ENCODE measurements at regions not wholly inside any gene's neighbourhood (a gene's known extent, or its start where the extent isn't known, plus 50 kb on each side); places are given as distances from the start of the nearest gene placed in this dataset.

GRCh38 chr9:87086221-87086818 is 139.0 kb upstream of the GAS1 start:
- no peak for DNase-seq

GRCh38 chr9:87087197-87087596 is 139.9 kb upstream of the GAS1 start:
- no peak for DNase-seq

GRCh38 chr9:87088192-87088591 is 140.9 kb upstream of the GAS1 start:
- no peak for DNase-seq

- DNase-seq = no peak
Observed at GRCh38 chr9:87088621-87089365, 141.5 kb upstream of the GAS1 start.

GRCh38 chr9:87089506-87089905 is 142.2 kb upstream of the GAS1 start:
- no peak for DNase-seq

GRCh38 chr9:87089929-87090328 is 142.6 kb upstream of the GAS1 start:
- DNase-seq = no peak

GRCh38 chr9:87093777-87094176 is 146.5 kb upstream of the GAS1 start:
- DNase-seq = no peak

- DNase-seq = no peak
Observed at GRCh38 chr9:87095951-87096350, 148.6 kb upstream of the GAS1 start.

GRCh38 chr9:87096506-87096905 is 149.2 kb upstream of the GAS1 start:
- no peak for DNase-seq

- DNase-seq = no peak
Observed at GRCh38 chr9:87097238-87097637, 149.9 kb upstream of the GAS1 start.

- DNase-seq = no peak
Observed at GRCh38 chr9:87099407-87099806, 152.1 kb upstream of the GAS1 start.

- no peak for DNase-seq
Observed at GRCh38 chr9:87100001-87100400, 152.7 kb upstream of the GAS1 start.

GRCh38 chr9:87102126-87102525 is 154.8 kb upstream of the GAS1 start:
- DNase-seq = no peak

GRCh38 chr9:87107072-87107471 is 159.8 kb upstream of the GAS1 start:
- DNase-seq = no peak

GRCh38 chr9:87108661-87109060 is 161.4 kb upstream of the GAS1 start:
- no peak for DNase-seq

- no peak for DNase-seq
Observed at GRCh38 chr9:87109231-87109631, 161.9 kb upstream of the GAS1 start.

- no peak for DNase-seq
Observed at GRCh38 chr9:87109851-87110250, 162.5 kb upstream of the GAS1 start.

GRCh38 chr9:87111010-87111409 is 163.7 kb upstream of the GAS1 start:
- no peak for DNase-seq

GRCh38 chr9:87112656-87113055 is 165.3 kb upstream of the GAS1 start:
- DNase-seq = no peak

GRCh38 chr9:87113874-87114273 is 166.6 kb upstream of the GAS1 start:
- DNase-seq = no peak

- DNase-seq = no peak
Observed at GRCh38 chr9:87115785-87116184, 168.5 kb upstream of the GAS1 start.

GRCh38 chr9:87116492-87116891 is 169.2 kb upstream of the GAS1 start:
- DNase-seq = no peak

- DNase-seq = no peak
Observed at GRCh38 chr9:87118594-87118993, 171.3 kb upstream of the GAS1 start.

GRCh38 chr9:87119328-87119881 is 172.1 kb upstream of the GAS1 start:
- DNase-seq = no peak

GRCh38 chr9:87120610-87121009 is 173.3 kb upstream of the GAS1 start:
- no peak for DNase-seq

Measured in stimulated activated CD4-positive, alpha-beta T cell treated with anti-CD3 and anti-CD28 coated beads, Interleukin-15, amount 100 ng/mL, for 24 hours (primary cell).